ENCODE measurements at regions not wholly inside any gene's neighbourhood (a gene's known extent, or its start where the extent isn't known, plus 50 kb on each side); places are given as distances from the start of the nearest gene placed in this dataset.

GRCh38 chr12:13691598-13691997 is 289.8 kb downstream of the GRIN2B start:
- Histone ChIP-seq H3K9me3 (peaks cover 0 to 7% (median 0%) of the 10 kb centered on the region in 11 donors), H3K27me3 (peaks cover 0 to 14% (median 0%) of the 10 kb centered on the region in 7 donors), H3K4me1 (no peaks in the 10 kb centered on the region), H3K4me3 (no peak overlapping the region), H3K27ac (no peak overlapping the region), H3K36me3 (no peaks in the 10 kb centered on the region)
- no peak for TF ChIP-seq CTCF (IDR thresholded peaks at IDR 0.05)
- ATAC-seq (no peak), DNase-seq (no peak)
- intact Hi-C loops (cut with DNase I) = no loop called here
- 64 to 78% methylated on average over 1 of the region's 1 CpG for WGBS, 2 donors

GRCh38 chr12:13687633-13688032 is 293.8 kb downstream of the GRIN2B start:
- DNase-seq (no peak), ATAC-seq (no peak)
- peaks cover 0 to 5% (median 0%) of the 10 kb centered on the region in 7 donors for H3K27me3 ChIP-seq
- no peak overlapping the region for H3K27ac ChIP-seq
- no peak overlapping the region for H3K4me3 ChIP-seq
- no peak for TF ChIP-seq CTCF (IDR thresholded peaks at IDR 0.05)
- H3K9me3 ChIP-seq = no peaks in the 10 kb centered on the region
- intact Hi-C loops (cut with DNase I) = no loop called here
- H3K4me1 ChIP-seq = no peaks in the 10 kb centered on the region
- H3K36me3 ChIP-seq = no peaks in the 10 kb centered on the region

- no peak for TF ChIP-seq CTCF (IDR thresholded peaks at IDR 0.05)
- intact Hi-C loops (cut with DNase I) = no loop called here
- DNase-seq (no peak), ATAC-seq (no peak)
- Histone ChIP-seq H3K4me1 (no peaks in the 10 kb centered on the region), H3K4me3 (no peak overlapping the region), H3K27ac (no peak overlapping the region), H3K9me3 (no peaks in the 10 kb centered on the region), H3K27me3 (peaks cover 0 to 2% (median 0%) of the 10 kb centered on the region in 7 donors), H3K36me3 (no peaks in the 10 kb centered on the region)
- WGBS, 2 donors = 59 to 64% methylated on average over 1 of the region's 1 CpG
Observed at GRCh38 chr12:13686260-13686659, 295.1 kb downstream of the GRIN2B start.

- ATAC-seq (no peak), DNase-seq (no peak)
- TF ChIP-seq CTCF (IDR thresholded peaks at IDR 0.05) = no peak
- Histone ChIP-seq H3K27ac (no peak overlapping the region), H3K4me1 (no peaks in the 10 kb centered on the region), H3K4me3 (no peak overlapping the region), H3K27me3 (peaks cover 0 to 5% (median 0%) of the 10 kb centered on the region in 7 donors), H3K9me3 (no peaks in the 10 kb centered on the region), H3K36me3 (no peaks in the 10 kb centered on the region)
- WGBS, 2 donors = 78 to 84% methylated on average over 4 of the region's 4 CpGs
- intact Hi-C loops (cut with DNase I) = no loop called here
Observed at GRCh38 chr12:13680916-13681315, 300.5 kb downstream of the GRIN2B start.

- H3K36me3 ChIP-seq = no peaks in the 10 kb centered on the region
- no peak for TF ChIP-seq CTCF (IDR thresholded peaks at IDR 0.05)
- intact Hi-C loops (cut with DNase I) = no loop called here
- H3K9me3 ChIP-seq = no peaks in the 10 kb centered on the region
- no peaks in the 10 kb centered on the region for H3K4me1 ChIP-seq
- H3K27me3 ChIP-seq = peaks cover 0 to 15% (median 5%) of the 10 kb centered on the region in 7 donors
- H3K27ac ChIP-seq = no peak overlapping the region
- 76 to 82% methylated on average over 1 of the region's 1 CpG for WGBS, 2 donors
- no peak for DNase-seq
- no peak overlapping the region for H3K4me3 ChIP-seq
- ATAC-seq = no peak
Observed at GRCh38 chr12:13676880-13677279, 304.5 kb downstream of the GRIN2B start.
